Sigmoid colon (tissue), 4 donors: ENCODE measurements at regions not wholly inside any gene's neighbourhood (a gene's known extent, or its start where the extent isn't known, plus 50 kb on each side); places are given as distances from the start of the nearest gene placed in this dataset.

ENCODE experiments used
- CTCF ChIP-seq, 4 experiments: fragments of 450-650 bp in 3 of 4; fragments of 200-600 bp in 1 of 4; IDR thresholded peaks; one replicate each; pipeline ENCODE4 v1.5.1; 2016 to 2019; ENCODE audit warnings: antibody characterized with exemption in 4 of 4, mild to moderate bottlenecking in 3 of 4, moderate library complexity in 2 of 4
- EP300 ChIP-seq, 4 donors: sonication (generic); formaldehyde crosslinking; IDR thresholded peaks; one replicate each; pipeline ENCODE4 v1.6.1; 2017; ENCODE audit warnings: antibody characterized with exemption in 4 of 4
- POLR2A ChIP-seq, 2 donors: fragments of 450-650 bp; IDR thresholded peaks; one replicate each; pipeline ENCODE4 v1.6.1; 2016; ENCODE audit warnings: antibody characterized with exemption in 2 of 2, mild to moderate bottlenecking in 2 of 2, moderate library complexity in 2 of 2
- POLR2AphosphoS5 ChIP-seq, 4 donors: sonication (generic); formaldehyde crosslinking; IDR thresholded peaks; one replicate each; pipeline ENCODE4 v1.6.1; 2017; ENCODE audit warnings: antibody characterized with exemption in 4 of 4

- no peak for TF ChIP-seq POLR2A (IDR thresholded peaks at IDR 0.05)
- TF ChIP-seq CTCF (IDR thresholded peaks at IDR 0.05), result no peak
- TF ChIP-seq POLR2AphosphoS5 (IDR thresholded peaks at IDR 0.05), result no peak
- no peak for TF ChIP-seq EP300 (IDR thresholded peaks at IDR 0.05)
These were observed 54.8 kb downstream of the EPRS1 start for GRCh38 chr1:219991511-219991810.
